HG03378 (cell line): ENCODE measurements at regions not wholly inside any gene's neighbourhood (a gene's known extent, or its start where the extent isn't known, plus 50 kb on each side); places are given as distances from the start of the nearest gene placed in this dataset.

Experiments
- ATAC-seq: cut with Tn5 transposase; IDR thresholded peaks from one replicate; pipeline ENCODE4 v1.9.1; 2021; ENCODE audit warnings: mild to moderate bottlenecking, moderate library complexity; ENCODE audit not compliant: unreplicated experiment

DNA sequence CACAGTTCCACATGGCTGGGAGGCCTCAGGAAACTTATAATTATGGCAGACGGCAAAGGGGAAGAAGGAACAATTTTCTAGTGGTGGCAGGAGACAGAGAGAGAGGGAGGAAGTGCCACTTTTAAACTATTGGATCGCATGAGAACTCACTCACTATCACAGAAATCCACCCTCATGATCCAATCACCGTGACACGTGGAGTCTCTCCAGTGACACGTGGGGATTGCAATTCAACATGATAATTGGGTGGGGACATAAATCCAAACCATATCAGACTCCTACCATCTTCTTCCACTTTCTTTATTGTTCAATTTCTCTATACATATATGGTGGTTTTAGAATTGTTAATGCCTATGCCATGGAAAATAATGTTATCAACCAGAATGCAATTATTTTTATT is 103.7 kb upstream of the SYT1 start:
- no peak for ATAC-seq

DNA sequence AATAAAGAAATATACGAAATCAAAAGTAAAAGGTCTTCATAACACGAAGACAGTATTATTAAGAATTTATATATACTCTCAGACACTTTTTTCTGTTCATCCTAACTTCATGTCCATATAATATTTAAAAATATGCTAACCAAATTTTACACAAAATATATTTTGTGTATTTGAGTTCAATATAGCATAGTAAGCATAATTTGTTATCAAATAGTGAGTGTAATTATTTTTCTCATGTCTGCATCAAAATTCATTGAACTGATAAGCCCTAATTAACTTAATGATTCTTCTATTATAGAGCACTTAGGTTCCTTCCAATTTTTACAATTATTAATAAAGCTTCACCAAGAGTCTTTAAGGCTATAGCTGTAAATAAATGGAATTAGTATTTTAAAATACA is 99.7 kb upstream of the SYT1 start:
- no peak for ATAC-seq

DNA sequence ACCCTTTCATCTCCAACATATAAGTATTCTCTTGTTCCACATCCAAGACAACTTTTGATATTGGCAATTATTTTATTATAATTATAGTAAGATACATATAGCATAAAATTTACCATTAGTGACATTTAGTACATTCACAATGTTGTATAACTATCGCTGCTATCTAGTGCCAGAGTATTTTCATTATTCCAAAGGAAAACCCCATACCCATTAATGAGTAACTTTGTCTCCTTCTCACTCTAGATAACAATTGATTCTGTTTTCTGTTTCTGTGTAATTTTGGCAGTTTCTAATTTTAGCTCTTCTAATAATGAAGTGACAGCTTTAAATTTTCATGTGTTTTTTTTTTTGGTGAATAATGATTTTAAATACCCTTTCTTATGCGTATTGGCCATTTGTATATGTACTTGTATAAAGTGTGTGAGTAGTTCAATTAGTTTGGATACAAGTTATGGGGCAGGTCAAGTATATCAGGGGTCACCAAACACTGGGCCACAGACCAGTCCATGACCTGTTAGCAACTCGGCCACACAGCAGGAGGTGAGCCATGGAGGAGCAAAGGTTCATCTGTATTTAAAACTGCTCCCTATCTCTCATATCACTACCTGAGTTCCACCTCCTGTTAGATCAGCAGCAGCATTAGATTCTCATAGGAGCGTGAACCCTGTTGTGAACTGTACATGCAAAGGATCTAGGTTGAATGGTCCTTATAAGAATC is 97.2 kb upstream of the SYT1 start:
- no peak for ATAC-seq

DNA sequence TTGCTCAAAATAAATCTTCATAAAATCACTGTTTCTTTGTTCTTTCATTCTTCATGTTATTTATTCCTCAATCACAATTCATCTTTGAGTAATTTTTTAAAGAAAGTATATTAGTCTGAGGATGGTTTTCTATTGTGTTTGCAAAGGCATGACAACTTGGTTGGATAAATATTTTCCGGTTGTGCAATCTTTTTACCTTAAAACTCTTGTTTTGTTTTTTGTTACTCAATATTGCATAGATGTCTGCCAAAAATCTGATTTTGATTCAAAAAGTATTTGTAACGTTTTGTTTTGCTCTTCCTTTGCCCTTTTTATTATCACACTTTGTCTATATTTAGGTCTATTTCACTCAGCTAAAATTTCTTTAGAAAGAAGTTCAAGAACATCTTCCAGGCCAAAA is 86.2 kb upstream of the SYT1 start:
- ATAC-seq = no peak

DNA sequence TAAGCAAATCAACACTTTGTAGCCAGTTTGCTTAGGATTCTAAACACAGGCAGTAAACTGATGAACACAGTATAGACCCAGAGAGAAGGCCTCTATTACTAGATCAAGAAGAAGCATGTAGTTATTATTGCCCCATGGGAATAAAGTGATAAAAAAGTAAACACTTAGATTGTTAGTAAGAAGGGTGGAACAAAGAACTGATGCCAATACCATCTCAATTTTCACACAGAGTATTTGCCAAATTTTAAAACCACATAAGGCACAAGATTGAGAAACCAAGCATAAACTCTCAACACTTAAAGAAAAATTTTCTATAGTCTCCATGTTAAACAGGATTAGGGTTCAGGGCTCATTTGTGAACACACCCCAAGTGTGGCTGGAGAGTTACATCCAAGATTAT is 77.0 kb upstream of the SYT1 start:
- no peak for ATAC-seq

DNA sequence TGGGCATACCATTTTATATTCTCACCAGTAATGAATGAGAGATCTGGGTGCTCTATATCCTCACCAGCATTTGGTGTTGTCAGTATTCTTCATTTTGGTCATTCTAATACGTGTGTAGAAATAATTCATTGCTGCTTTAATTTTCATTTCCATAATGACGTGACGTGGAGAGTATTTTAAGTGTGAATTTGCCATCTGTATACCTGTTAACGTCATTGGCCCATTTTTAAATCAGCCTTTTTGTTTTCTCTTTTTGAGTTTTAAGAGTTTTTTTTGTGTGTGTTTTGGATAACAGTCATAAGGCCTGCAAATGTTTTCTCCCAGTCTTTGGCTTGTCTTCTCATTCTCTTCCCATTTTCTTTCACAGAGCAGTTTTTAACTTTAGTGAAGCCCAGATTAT is 74.4 kb upstream of the SYT1 start:
- no peak for ATAC-seq

DNA sequence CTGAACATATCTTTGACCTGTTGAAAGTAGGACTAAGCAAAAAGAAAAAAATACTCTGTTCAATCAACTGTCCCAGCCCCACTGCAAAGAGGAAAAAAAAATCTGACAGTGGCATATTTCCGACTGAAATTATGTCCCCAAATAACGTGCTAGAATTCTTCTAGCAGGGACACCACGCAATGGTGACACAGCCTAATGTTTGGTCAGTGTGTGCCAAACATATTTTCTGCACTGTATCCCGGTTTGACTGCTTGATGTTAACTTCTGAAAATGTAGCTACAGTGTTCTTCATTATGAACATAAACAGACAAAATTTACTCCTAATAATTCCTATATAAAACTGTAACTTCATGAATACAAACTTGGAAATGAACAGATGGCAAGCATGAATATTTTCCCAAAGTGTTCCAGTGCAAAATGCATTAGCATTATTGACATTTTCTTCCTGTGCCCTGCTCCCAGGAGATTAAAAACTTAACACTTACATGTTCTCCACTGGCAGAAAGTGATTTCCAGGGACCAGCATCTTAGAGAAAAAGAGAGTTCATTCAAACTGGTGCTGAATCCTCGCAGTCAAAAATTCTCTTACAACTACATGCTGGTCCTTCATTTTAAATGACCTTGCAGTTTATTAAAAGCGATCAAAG is 72.4 kb upstream of the SYT1 start:
- no peak for ATAC-seq

DNA sequence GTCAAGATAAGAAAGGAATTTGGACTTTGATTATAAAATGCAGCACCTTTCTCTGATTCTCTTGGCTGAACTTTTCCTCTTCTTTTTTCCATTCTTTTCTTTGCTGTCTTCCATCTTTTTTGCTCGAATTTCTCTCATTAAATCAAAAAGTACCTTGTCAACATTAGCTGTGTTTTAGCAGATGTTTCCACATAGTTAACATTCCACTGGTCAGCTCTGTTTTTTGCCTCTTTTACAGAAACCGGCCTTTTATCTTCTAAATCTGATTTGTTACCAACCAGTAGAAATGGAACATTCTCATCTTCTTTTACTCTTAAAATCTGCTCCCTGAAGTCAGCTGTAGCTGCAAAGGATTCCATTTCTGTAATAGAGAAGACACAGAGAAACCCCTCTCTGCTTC is 71.1 kb upstream of the SYT1 start:
- ATAC-seq = no peak

GRCh38 chr12:78793982-78794381 is 70.6 kb upstream of the SYT1 start:
- ATAC-seq = no peak

DNA sequence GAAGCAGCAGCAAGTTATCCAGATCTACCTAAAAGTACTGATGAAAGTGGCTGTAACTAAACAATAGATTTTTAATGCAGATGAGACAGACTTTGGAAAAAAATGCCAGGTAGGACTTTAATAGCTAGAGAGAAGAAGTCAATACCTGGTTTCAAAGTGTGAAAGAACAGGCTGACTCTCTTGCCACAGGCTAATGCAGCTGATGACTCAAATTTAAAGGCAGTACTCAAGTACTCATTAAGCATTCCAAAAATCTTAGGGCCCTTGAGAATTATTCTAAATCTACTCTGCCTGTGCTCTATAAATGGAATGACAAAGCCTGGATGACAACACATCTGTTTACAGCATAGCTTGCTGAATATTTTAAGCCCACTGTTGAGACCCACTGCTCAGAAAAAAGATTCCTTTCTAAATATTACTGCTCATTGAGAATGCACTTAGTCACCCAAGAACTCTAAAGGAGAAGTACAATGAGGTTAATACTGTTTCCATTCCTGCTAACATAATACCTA is 68.6 kb upstream of the SYT1 start:
- no peak for ATAC-seq

- no peak for ATAC-seq
These were observed 67.2 kb upstream of the SYT1 start for GRCh38 chr12:78797196-78797931.

DNA sequence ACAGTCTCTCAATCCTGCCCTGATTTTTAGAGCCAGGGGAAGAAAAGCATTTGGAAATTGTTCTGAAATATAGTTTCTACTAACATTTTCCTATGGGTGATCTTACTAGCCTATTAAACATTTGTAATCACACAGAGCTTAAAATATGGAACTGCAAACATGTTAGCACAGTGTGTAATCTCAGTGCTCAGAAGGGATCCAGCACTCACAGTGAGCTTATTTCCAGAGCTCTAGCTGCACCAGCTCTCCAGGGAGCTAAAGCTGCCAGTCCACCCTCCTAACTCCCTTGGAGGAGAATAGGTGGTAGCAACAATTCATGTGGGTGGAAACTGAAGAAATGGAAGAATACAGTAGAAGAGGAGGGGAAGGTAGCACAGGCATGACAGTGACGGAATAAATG is 64.9 kb upstream of the SYT1 start:
- no peak for ATAC-seq

DNA sequence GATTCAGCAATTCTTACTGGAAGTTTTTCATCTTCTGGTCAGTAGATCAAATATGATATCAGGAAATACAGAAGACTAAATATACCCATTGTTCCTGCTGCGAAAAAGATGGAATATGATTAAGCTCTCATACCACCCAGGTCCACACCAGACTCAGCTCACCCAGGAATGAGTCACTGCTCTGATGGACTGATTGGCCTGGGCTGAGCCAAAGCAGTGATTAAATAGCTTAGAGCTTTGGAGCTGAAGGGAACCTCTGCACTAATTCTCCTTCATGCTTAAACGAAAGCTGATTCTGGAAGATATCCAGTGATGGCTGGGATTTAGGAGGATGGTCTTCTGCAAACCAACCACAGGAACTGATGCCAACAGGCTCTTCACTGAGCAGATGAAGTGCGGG is 62.0 kb upstream of the SYT1 start:
- ATAC-seq = no peak

- ATAC-seq = no peak
These were observed 60.3 kb upstream of the SYT1 start for GRCh38 chr12:78804262-78804661.
